ENCODE measurements at regions not wholly inside any gene's neighbourhood (a gene's known extent, or its start where the extent isn't known, plus 50 kb on each side); places are given as distances from the start of the nearest gene placed in this dataset.

DNA sequence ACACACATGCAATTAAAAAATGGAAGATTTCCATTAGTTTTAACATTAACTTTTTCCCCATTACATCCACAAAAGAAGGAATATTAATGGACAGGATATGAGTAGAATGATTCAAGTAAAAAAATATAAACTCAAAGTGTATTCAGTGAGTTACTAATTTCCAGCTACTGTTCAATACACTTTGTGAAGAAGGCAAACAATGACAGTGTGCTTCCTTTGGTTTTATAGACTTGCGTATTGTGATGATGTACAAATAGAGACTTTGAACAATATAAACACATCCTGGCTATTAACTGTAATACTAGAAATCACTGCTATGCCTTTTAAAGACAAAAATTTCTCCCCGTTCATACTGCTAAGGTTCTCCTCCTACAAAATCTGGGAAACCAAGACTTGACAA, 171.4 kb downstream of the ASB9 start:
- H2BK15ac ChIP-seq (ENCODE audit: low read depth, low read length): no peak overlapping the region
- H3K56ac ChIP-seq (ENCODE audit: insufficient read length, low read depth, low read length): no peak overlapping the region
- H2BK12ac ChIP-seq (ENCODE audit: insufficient read length, low read depth, low read length): no peak overlapping the region
- H2BK5ac ChIP-seq (ENCODE audit: insufficient read length, low read length): no peak overlapping the region
- no peak overlapping the region for H3K27ac ChIP-seq (ENCODE audit: insufficient read length, low read depth, low read length)
- Mint-ChIP-seq H3K4me1 (no peaks in the 10 kb centered on the region), H3K9me3 (peaks cover 61 to 72% of the 10 kb centered on the region in 2 experiments), H3K27ac (no peak overlapping the region), H3K27me3 (ENCODE audit: low read depth) (no peaks in the 10 kb centered on the region; the same call in 1 of the 2 replicates), H3K4me3 (no peak overlapping the region), H3K36me3 (ENCODE audit: insufficient read depth in 1 of 3, low read depth in 3 of 3) (no peaks in the 10 kb centered on the region; a peak in 2 of 7 replicates)
- H4K91ac ChIP-seq (ENCODE audit: insufficient read length, low read depth, low read length): no peak overlapping the region
- H3K79me1 ChIP-seq (ENCODE audit: insufficient read depth, low read depth, low read length, poor library complexity, severe bottlenecking): no peaks in the 10 kb centered on the region
- no peak overlapping the region for H2AK5ac ChIP-seq (ENCODE audit: insufficient read length, low read length)
- no peaks in the 10 kb centered on the region for H3K23me2 ChIP-seq (ENCODE audit: insufficient read length, low read depth, low read length, poor library complexity, severe bottlenecking)
- no peak for DNase-seq
- H3K4me2 ChIP-seq (ENCODE audit: insufficient read depth, insufficient read length, low read length): no peak overlapping the region
- no peak overlapping the region for H3T11ph ChIP-seq (ENCODE audit: low read length)
- no peaks in the 10 kb centered on the region for H3K4me1 ChIP-seq (ENCODE audit: insufficient read depth, low read length)
- TF ChIP-seq, protein P1, sequence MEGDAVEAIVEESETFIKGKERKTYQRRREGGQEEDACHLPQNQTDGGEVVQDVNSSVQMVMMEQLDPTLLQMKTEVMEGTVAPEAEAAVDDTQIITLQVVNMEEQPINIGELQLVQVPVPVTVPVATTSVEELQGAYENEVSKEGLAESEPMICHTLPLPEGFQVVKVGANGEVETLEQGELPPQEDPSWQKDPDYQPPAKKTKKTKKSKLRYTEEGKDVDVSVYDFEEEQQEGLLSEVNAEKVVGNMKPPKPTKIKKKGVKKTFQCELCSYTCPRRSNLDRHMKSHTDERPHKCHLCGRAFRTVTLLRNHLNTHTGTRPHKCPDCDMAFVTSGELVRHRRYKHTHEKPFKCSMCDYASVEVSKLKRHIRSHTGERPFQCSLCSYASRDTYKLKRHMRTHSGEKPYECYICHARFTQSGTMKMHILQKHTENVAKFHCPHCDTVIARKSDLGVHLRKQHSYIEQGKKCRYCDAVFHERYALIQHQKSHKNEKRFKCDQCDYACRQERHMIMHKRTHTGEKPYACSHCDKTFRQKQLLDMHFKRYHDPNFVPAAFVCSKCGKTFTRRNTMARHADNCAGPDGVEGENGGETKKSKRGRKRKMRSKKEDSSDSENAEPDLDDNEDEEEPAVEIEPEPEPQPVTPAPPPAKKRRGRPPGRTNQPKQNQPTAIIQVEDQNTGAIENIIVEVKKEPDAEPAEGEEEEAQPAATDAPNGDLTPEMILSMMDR (conservative IDR thresholded peaks at IDR 0.05): no peak
- H2AFZ ChIP-seq (ENCODE audit: low read length): no peak overlapping the region
- no peak overlapping the region for H3K23ac ChIP-seq (ENCODE audit: insufficient read length, low read depth, low read length)
- H3K4ac ChIP-seq (ENCODE audit: low read depth, low read length): no peak overlapping the region
- H4K20me1 ChIP-seq (ENCODE audit: control insufficient read depth, insufficient read depth, insufficient read length): no peaks in the 10 kb centered on the region
- H3K14ac ChIP-seq (ENCODE audit: insufficient read depth, low read length): no peak overlapping the region
- H4K5ac ChIP-seq (ENCODE audit: insufficient read length, low read depth, low read length): no peak overlapping the region
- H3K18ac ChIP-seq (ENCODE audit: insufficient read length, low read depth, low read length): no peak overlapping the region
- H2BK120ac ChIP-seq (ENCODE audit: low read depth, low read length, poor library complexity, severe bottlenecking): no peak overlapping the region
- no peak overlapping the region for H4K8ac ChIP-seq (replicated peaks; ENCODE audit: insufficient read length, low read depth, low read length)
- WGBS (ENCODE audit: extremely low coverage, insufficient read length, low lambda C conversion rate): no CpG with 5 or more reads among the region's 2 CpGs
- no peak overlapping the region for H3K9ac ChIP-seq (ENCODE audit: extremely low read depth, insufficient read length, low read length)
- no peaks in the 10 kb centered on the region for H3K27me3 ChIP-seq (ENCODE audit: insufficient read depth, low read length)
- H3K9me3 ChIP-seq (ENCODE audit: control insufficient read depth, low read depth, low read length): no peaks in the 10 kb centered on the region
- no peak overlapping the region for H2BK20ac ChIP-seq (ENCODE audit: low read depth, low read length, poor library complexity, severe bottlenecking)
- H3K79me2 ChIP-seq (ENCODE audit: insufficient read depth, low read length): no peaks in the 10 kb centered on the region
